ENCODE measurements at regions not wholly inside any gene's neighbourhood (a gene's known extent, or its start where the extent isn't known, plus 50 kb on each side); places are given as distances from the start of the nearest gene placed in this dataset.

DNA sequence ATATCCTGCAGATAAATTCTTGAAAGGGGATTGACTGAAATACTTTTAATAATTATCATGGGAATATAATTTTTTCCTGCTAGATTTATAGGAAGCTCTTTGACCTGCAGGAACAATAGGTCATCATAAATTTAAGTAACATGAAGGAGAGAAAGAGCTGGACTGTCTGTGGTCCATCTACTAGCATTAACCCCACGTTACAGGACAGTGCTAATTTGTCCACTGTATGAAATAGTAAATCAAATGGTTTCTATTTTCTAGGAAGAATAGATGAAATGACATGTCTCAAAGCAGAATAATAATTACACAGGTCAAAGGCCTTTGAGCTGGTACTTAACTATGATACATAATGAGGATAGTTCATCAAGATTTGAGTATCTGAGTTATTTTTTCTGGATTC lies 825.4 kb upstream of the CNTN5 start:
- TF ChIP-seq, protein P1, sequence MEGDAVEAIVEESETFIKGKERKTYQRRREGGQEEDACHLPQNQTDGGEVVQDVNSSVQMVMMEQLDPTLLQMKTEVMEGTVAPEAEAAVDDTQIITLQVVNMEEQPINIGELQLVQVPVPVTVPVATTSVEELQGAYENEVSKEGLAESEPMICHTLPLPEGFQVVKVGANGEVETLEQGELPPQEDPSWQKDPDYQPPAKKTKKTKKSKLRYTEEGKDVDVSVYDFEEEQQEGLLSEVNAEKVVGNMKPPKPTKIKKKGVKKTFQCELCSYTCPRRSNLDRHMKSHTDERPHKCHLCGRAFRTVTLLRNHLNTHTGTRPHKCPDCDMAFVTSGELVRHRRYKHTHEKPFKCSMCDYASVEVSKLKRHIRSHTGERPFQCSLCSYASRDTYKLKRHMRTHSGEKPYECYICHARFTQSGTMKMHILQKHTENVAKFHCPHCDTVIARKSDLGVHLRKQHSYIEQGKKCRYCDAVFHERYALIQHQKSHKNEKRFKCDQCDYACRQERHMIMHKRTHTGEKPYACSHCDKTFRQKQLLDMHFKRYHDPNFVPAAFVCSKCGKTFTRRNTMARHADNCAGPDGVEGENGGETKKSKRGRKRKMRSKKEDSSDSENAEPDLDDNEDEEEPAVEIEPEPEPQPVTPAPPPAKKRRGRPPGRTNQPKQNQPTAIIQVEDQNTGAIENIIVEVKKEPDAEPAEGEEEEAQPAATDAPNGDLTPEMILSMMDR (IDR thresholded peaks at IDR 0.05; ENCODE audit: low read depth, low read length): no peak
- TF ChIP-seq EZH2phosphoT487 (IDR thresholded peaks at IDR 0.05; ENCODE audit: low read depth): no peak

All from OCI-LY3 (cell line).